HEK293 (cell line): ENCODE measurements at regions not wholly inside any gene's neighbourhood (a gene's known extent, or its start where the extent isn't known, plus 50 kb on each side); places are given as distances from the start of the nearest gene placed in this dataset.

Experiments used
- CTCF ChIP-seq: fragments of 450-650 bp; formaldehyde crosslinking; IDR thresholded peaks from 2 replicates; pipeline ENCODE4 v1.5.1; 2016; ENCODE audit warnings: missing biosample characterization, missing genetic modification characterization
- REST ChIP-seq: fragments of 450-650 bp; formaldehyde crosslinking; IDR thresholded peaks from 2 replicates; pipeline ENCODE4 v1.5.1; 2016; ENCODE audit warnings: missing biosample characterization, missing genetic modification characterization
- ZIC2 ChIP-seq: fragments of 450-650 bp; formaldehyde crosslinking; IDR thresholded peaks from 2 replicates; pipeline ENCODE4 v1.5.1; 2016; ENCODE audit warnings: missing biosample characterization, missing genetic modification characterization
- ZNF433 ChIP-seq: fragments of 450-650 bp; formaldehyde crosslinking; IDR thresholded peaks from 2 replicates; pipeline ENCODE4 v1.5.1; 2016; ENCODE audit warnings: missing biosample characterization, missing genetic modification characterization, low read depth

GRCh38 chr17:62911114-62911513, 54.9 kb upstream of the TANC2 start:
- TF ChIP-seq CTCF (no peak), ZNF433 (tag by site-specific recombination) (no peak), REST (tag by site-specific recombination) (no peak), ZIC2 (no peak)
